ENCODE measurements at regions not wholly inside any gene's neighbourhood (a gene's known extent, or its start where the extent isn't known, plus 50 kb on each side); places are given as distances from the start of the nearest gene placed in this dataset.

GRCh38 chr13:111886217-111886945 is 180.6 kb upstream of the SOX1 start:
- FAIRE-seq (no peak), DNase-seq (ENCODE audit: low read depth) (no peak)
- Histone ChIP-seq H3K36me3 (ENCODE audit: control insufficient read depth, insufficient read depth, low read length) (no peaks in the 10 kb centered on the region), H3K4me3 (ENCODE audit: low read depth, low read length) (no peak overlapping the region), H3K27me3 (ENCODE audit: control insufficient read depth, insufficient read depth, low read length) (no peaks in the 10 kb centered on the region)
- no peak for TF ChIP-seq CTCF (IDR thresholded peaks at IDR 0.05; ENCODE audit: insufficient read depth, low read length, severe bottlenecking)

GRCh38 chr13:111893071-111893606 is 173.8 kb upstream of the SOX1 start:
- FAIRE-seq = no peak
- DNase-seq (ENCODE audit: low read depth) = no peak
- no peak for TF ChIP-seq CTCF (IDR thresholded peaks at IDR 0.05; ENCODE audit: insufficient read depth, low read length, severe bottlenecking)
- H3K4me3 ChIP-seq (ENCODE audit: low read depth, low read length) = no peak overlapping the region
- H3K36me3 ChIP-seq (ENCODE audit: control insufficient read depth, insufficient read depth, low read length) = no peaks in the 10 kb centered on the region
- no peaks in the 10 kb centered on the region for H3K27me3 ChIP-seq (ENCODE audit: control insufficient read depth, insufficient read depth, low read length)

GRCh38 chr13:111893607-111894443 is 173.1 kb upstream of the SOX1 start:
- H3K4me3 ChIP-seq (ENCODE audit: low read depth, low read length) = no peak overlapping the region
- H3K36me3 ChIP-seq (ENCODE audit: control insufficient read depth, insufficient read depth, low read length) = no peaks in the 10 kb centered on the region
- no peak for DNase-seq (ENCODE audit: low read depth)
- no peaks in the 10 kb centered on the region for H3K27me3 ChIP-seq (ENCODE audit: control insufficient read depth, insufficient read depth, low read length)
- no peak for TF ChIP-seq CTCF (IDR thresholded peaks at IDR 0.05; ENCODE audit: insufficient read depth, low read length, severe bottlenecking)
- FAIRE-seq = no peak

GRCh38 chr13:111895896-111896821 is 170.8 kb upstream of the SOX1 start:
- FAIRE-seq (no peak), DNase-seq (ENCODE audit: low read depth) (no peak)
- Histone ChIP-seq H3K4me3 (ENCODE audit: low read depth, low read length) (no peak overlapping the region), H3K27me3 (ENCODE audit: control insufficient read depth, insufficient read depth, low read length) (no peaks in the 10 kb centered on the region), H3K36me3 (ENCODE audit: control insufficient read depth, insufficient read depth, low read length) (no peaks in the 10 kb centered on the region)
- no peak for TF ChIP-seq CTCF (IDR thresholded peaks at IDR 0.05; ENCODE audit: insufficient read depth, low read length, severe bottlenecking)

GRCh38 chr13:111897178-111897845 is 169.6 kb upstream of the SOX1 start:
- DNase-seq (ENCODE audit: low read depth) = no peak
- H3K4me3 ChIP-seq (ENCODE audit: low read depth, low read length) = no peak overlapping the region
- no peak for TF ChIP-seq CTCF (IDR thresholded peaks at IDR 0.05; ENCODE audit: insufficient read depth, low read length, severe bottlenecking)
- no peaks in the 10 kb centered on the region for H3K27me3 ChIP-seq (ENCODE audit: control insufficient read depth, insufficient read depth, low read length)
- FAIRE-seq = peak; percentile 83
- H3K36me3 ChIP-seq (ENCODE audit: control insufficient read depth, insufficient read depth, low read length) = no peaks in the 10 kb centered on the region
